Natural killer cell treated with Interleukin-12 subunit alpha and Interleukin-12 subunit beta and Interleukin-15 and Interleukin-18, amount 100 ng/mL, for 72 hours (primary cell): ENCODE measurements at regions not wholly inside any gene's neighbourhood (a gene's known extent, or its start where the extent isn't known, plus 50 kb on each side); places are given as distances from the start of the nearest gene placed in this dataset.
"Not testable (repeated sequence)": the region's sequence is repeated elsewhere in the genome, so short reads cannot be mapped to it uniquely, and the experiment has no call there.

Experiments used
- ATAC-seq, 2 donors: fragments of 150-1000 bp; cut with Tn5 transposase in 1 of 2; sonication (Bioruptor Pico), chemical (Tn5 transposase) in 1 of 2; 2 replicates each; pipeline ENCODE4 v1.10.0; 2021
- DNase-seq: peaks from one replicate; pipeline ENCODE4 v3.0.0; 2022; ENCODE audit warnings: low spot score
- H3K27ac Mint-ChIP-seq, 2 donors: 1 replicate in 1 of 2; 2 replicates in 1 of 2; pipeline ENCODE4 v1.8.0; 2022; ENCODE audit warnings: mixed read lengths in 2 of 2, mild to moderate bottlenecking in 1 of 2, moderate library complexity in 1 of 2
- H3K27me3 Mint-ChIP-seq, 2 donors: 1 replicate in 1 of 2; 2 replicates in 1 of 2; pipeline ENCODE4 v1.8.0; 2022; ENCODE audit warnings: mixed read lengths in 2 of 2
- H3K36me3 Mint-ChIP-seq: one replicate; pipeline ENCODE4 v1.8.0; 2022; ENCODE audit warnings: mixed read lengths
- H3K4me1 Mint-ChIP-seq, 2 donors: 1 replicate in 1 of 2; 2 replicates in 1 of 2; pipeline ENCODE4 v1.8.0; 2022; ENCODE audit warnings: low read depth in 2 of 2, mixed read lengths in 2 of 2, mild to moderate bottlenecking in 1 of 2
- H3K4me3 Mint-ChIP-seq: one replicate; pipeline ENCODE4 v1.8.0; 2022; ENCODE audit warnings: mixed read lengths
- H3K9me3 Mint-ChIP-seq: 2 replicates; pipeline ENCODE4 v1.8.0; 2022; ENCODE audit warnings: mixed read lengths

DNA sequence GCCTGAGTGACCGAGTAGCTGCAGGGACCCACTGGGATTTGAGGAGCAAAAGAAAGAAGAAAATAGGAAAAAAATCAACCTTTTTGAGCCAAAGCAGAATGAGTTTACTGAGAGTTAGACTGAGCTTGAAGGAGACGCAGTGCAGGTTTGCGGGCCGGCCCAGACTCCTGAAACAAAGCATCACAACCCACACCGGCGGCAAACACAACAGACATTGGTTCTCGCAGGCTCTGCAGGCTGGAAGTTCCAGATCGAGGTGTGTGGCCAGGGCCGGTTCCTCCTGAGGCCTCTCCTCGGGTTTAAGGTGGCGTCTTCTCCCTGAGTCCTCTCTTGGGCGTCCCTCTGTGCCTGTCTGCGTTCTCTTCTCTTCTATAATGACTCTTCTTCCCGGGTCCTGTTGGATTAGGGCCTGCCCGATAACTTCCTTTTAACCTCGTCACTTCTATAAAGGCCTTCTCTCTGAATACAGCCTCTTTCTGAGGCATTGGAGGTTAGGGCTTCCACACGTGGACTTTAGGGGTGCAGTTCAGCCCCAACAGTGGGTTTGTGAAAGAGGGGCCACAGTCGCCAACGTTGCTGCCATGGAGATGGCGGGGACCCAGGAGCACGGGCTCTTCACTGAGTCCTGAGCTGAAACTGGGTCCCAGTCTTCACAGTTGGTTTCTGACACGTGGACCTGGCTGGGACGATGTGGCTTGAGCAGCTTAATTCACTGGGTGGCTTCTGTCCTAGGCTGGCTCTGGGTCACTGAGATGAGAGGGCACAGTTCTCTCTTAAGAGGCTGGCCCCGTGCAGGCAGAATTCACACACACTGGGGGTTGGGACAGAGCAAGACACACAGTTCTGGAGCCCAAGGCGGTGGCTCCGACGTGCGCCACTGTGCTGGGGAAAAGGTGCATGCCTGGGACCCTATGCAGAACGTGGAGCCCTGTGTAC lies 1047.7 kb downstream of the BRD1 start:
- no peak overlapping the region for H3K4me3 Mint-ChIP-seq
- peaks cover 10 to 16% of the 10 kb centered on the region in 2 donors for H3K27me3 Mint-ChIP-seq
- DNase-seq: peak; percentile 58
- H3K27ac Mint-ChIP-seq: no peak overlapping the region
- no peaks in the 10 kb centered on the region for H3K9me3 Mint-ChIP-seq
- peaks cover 11% of the 10 kb centered on the region for H3K36me3 Mint-ChIP-seq
- peak in 1 of 2 donors; percentile 5 for ATAC-seq
- no peaks in the 10 kb centered on the region for H3K4me1 Mint-ChIP-seq

DNA sequence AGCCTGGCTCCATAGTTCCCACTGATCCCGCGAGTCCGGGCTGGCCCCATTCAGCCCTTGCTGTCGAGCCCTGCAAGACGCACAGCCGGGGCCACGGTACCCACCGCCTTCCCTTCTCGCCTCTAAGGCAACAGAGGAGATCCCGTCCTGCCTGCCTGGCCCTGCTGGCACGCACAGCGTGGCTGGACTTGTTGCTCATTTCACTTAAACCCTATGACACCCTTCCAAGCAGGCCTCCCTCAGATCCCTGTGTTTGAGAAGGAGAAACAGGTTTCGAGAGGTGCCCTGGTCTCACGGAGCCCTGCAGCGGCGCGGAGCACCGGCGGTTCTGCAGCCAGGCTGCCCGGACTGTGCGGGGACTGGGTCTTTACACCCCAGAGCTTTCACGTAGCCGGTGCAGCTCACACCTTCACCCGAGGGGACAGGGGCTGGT lies 1048.4 kb downstream of the BRD1 start:
- DNase-seq (peak; percentile 54), ATAC-seq (no peak)
- Mint-ChIP-seq H3K4me3 (no peak overlapping the region), H3K9me3 (no peaks in the 10 kb centered on the region), H3K27ac (no peak overlapping the region), H3K4me1 (no peaks in the 10 kb centered on the region), H3K36me3 (peaks cover 11% of the 10 kb centered on the region), H3K27me3 (peaks cover 10 to 19% of the 10 kb centered on the region in 2 donors)

DNA sequence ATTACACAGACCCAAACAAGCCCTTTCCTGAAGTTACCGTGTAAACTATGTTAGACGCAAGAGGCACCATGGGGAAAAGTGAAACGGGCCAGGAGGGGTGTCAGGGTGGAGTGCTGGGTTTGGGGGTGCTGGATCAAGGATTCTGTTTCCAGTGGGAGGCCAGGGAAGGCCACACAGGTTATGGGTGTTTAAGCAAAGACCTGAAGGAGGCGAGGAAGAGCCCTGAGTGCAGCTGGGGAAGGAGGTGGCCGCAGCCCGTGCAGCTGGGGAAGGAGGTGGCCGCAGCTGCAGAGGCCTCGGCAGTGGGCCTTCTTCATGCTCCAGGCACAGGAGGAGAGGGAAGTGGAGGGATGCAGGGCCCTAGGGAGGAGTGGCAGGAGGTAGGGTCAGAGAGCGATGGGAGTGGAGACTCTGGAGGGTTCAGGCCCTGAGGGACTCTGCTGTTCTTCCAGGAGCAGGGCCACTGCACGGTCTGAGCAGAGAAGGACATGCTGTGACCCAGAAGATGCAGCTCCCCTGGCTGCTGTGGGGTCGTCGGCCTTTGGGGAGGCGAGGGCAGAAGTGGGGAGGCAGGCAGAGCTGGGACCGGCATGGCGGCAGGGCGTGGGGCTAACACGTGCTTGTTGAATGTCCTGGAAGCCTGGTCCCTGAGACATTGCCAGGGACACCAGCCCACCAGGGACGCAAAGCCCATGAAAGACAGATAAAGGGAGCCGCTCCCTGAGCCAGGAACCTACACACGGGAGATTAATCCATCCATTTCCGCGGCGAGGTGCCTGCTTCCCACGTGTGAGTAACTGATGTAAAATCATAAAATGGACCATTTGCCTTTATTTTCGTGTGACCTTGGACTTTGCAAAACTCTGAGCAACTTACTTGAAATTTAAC lies 1049.1 kb downstream of the BRD1 start:
- peak in 1 of 2 donors; percentile 15 for ATAC-seq
- Mint-ChIP-seq H3K4me3 (no peak overlapping the region), H3K27me3 (peaks cover 15 to 23% of the 10 kb centered on the region in 2 donors), H3K27ac (no peak overlapping the region), H3K4me1 (no peaks in the 10 kb centered on the region), H3K36me3 (peaks cover 11% of the 10 kb centered on the region), H3K9me3 (no peaks in the 10 kb centered on the region)
- no peak for DNase-seq

DNA sequence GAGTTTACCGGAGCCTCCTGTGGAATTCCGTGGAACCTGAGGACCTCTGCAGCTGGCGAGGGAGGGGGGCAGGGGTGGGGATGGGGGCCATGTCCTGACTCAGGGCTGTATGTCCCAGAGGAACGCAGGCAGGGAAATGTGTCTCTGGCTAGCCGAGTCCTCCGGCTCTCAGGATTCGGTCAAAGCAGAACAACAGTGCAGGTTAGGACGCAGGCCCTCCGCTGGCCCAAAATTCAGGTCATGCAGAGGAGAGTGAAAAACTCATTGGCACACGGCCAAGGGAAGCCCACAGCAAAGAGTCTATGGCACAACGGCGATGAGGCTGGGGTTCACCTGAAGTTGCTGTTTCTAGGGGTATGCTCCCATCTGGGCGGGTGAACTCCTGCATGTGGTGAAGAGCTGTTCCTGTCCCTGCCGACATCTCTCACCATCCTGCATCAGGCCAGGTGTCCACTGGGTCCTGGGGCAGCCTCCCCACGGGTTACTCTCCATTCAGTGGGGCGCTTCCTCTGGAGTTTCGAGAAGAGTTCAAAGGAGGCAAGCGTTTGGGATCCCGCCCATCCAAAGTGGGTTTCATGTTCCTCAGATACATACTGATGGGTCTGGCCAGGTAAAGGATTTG lies 1055.3 kb downstream of the BRD1 start:
- DNase-seq: no peak
- Mint-ChIP-seq H3K27ac (no peak overlapping the region), H3K9me3 (peaks cover 2% of the 10 kb centered on the region), H3K36me3 (peaks cover 9% of the 10 kb centered on the region), H3K4me1 (no peaks in the 10 kb centered on the region), H3K4me3 (no peak overlapping the region), H3K27me3 (peaks cover 11 to 52% of the 10 kb centered on the region in 2 donors)
- peak in 1 of 2 donors; percentile 24 for ATAC-seq

DNA sequence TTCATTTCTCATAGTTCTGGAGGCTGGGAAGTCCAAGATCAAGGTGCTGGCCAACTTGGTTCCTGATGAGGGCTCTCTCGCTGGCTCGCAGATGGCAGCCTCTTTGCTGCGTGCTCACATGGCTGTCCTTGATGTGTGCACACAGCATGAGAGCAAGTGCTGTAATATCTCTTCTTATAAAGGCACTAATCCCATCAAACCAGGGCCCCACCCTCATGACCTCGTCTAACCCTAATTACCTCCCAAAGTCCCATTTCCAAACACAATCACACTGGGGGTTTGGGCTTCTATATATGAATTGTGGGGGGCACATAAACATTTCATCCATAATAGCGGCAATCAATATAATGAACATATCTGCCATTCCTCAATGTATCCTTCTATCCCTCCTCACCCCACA lies 1062.1 kb downstream of the BRD1 start:
- Mint-ChIP-seq H3K4me3 (no peak overlapping the region), H3K36me3 (no peaks in the 10 kb centered on the region), H3K4me1 (no peaks in the 10 kb centered on the region), H3K9me3 (peaks cover 2% of the 10 kb centered on the region), H3K27me3 (peaks cover 9 to 42% of the 10 kb centered on the region in 2 donors), H3K27ac (no peak overlapping the region)
- no peak for ATAC-seq
- no peak for DNase-seq

GRCh38 chr22:48761546-48761945 lies 1066.1 kb downstream of the BRD1 start:
- Mint-ChIP-seq H3K4me3 (no peak overlapping the region), H3K27me3 (peaks cover 11 to 37% of the 10 kb centered on the region in 2 donors), H3K9me3 (no peaks in the 10 kb centered on the region), H3K27ac (no peak overlapping the region), H3K36me3 (no peaks in the 10 kb centered on the region), H3K4me1 (no peaks in the 10 kb centered on the region)
- DNase-seq: no peak
- no peak for ATAC-seq

DNA sequence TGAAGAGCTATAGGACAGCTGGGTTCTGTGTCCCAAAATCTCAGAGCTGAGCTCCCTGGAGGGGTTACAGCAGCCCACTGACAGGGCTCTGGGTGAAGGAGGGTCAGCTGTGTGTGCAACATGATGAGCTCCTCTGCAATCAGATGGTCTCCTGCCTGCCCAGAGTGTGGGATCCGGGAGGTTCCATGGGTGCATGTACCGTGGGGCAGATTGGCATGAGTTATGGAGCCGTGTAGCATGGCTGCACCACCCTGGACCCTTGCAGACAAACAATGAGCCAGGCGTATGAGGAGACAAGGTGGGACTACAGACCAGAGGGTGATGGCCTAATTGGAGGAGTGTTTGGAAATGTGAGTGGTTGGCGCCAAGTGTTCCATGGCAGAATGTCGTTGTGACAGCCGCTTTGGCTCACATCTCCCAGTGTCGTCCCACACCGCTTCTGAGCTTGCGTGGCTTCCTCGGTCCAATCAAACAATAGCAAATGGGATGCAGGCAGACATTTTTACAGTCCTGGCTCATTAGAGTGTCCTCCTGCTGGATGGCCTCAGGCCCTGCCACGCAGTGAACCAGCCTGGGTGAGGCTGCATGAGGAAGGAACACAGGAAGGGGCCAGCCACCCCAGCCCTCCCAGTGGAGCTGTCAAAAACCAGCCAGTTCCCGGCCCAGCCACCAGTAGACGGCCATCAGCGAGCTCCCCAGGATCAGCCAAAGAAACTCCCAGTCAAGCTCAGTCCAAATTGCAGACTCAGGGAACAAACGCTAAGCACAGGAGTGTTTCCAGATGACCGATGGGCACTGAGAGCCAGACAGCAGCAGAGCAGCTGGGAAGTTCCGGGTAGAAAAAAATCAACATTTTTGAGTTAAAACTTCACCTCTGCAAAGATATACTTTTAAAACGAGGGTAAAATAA lies 1066.9 kb downstream of the BRD1 start:
- Mint-ChIP-seq H3K27me3 (peaks cover 11 to 37% of the 10 kb centered on the region in 2 donors), H3K27ac (no peak overlapping the region), H3K36me3 (no peaks in the 10 kb centered on the region), H3K4me1 (no peaks in the 10 kb centered on the region), H3K9me3 (no peaks in the 10 kb centered on the region), H3K4me3 (no peak overlapping the region)
- DNase-seq (no peak), ATAC-seq (no peak)

GRCh38 chr22:48758881-48759875 lies 1068.5 kb downstream of the BRD1 start:
- no peaks in the 10 kb centered on the region for H3K36me3 Mint-ChIP-seq
- no peaks in the 10 kb centered on the region for H3K4me1 Mint-ChIP-seq
- ATAC-seq (no peak), DNase-seq (peak; percentile 54)
- H3K9me3 Mint-ChIP-seq: no peaks in the 10 kb centered on the region
- no peak overlapping the region for H3K4me3 Mint-ChIP-seq
- H3K27me3 Mint-ChIP-seq: peaks cover 11 to 37% of the 10 kb centered on the region in 2 donors
- no peak overlapping the region for H3K27ac Mint-ChIP-seq

- Mint-ChIP-seq H3K4me1 (no peaks in the 10 kb centered on the region), H3K27me3 (peaks cover 8 to 37% of the 10 kb centered on the region in 2 donors), H3K9me3 (no peaks in the 10 kb centered on the region), H3K27ac (no peak overlapping the region), H3K36me3 (no peaks in the 10 kb centered on the region), H3K4me3 (no peak overlapping the region)
- DNase-seq: no peak
- no peak for ATAC-seq
These were observed 1069.6 kb downstream of the BRD1 start for GRCh38 chr22:48757985-48758561.

DNA sequence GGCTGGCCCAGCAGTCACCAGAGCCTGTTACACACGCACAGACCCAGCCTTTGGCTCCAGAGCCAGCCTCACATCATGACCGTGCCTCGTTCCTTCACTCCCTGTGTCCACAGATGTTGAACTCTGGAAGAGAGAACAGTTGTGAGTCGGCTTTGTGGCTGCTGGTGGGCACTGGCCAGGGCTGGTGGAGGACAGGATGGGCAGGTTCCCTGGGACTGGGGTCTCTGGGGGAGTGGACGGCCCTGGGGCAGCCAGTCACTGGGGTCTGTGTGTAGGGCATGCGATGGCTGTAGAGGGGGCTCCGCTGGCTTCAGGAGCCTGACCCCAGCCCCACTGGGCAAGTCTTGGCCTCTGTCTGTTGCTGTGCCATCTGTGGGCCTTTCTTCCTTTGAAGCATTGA lies 1070.1 kb downstream of the BRD1 start:
- Mint-ChIP-seq H3K4me3 (no peak overlapping the region), H3K27ac (no peak overlapping the region), H3K9me3 (no peaks in the 10 kb centered on the region), H3K27me3 (peaks cover 8 to 33% of the 10 kb centered on the region in 2 donors), H3K36me3 (no peaks in the 10 kb centered on the region), H3K4me1 (no peaks in the 10 kb centered on the region)
- peak; percentile 37 for DNase-seq
- ATAC-seq: no peak

GRCh38 chr22:48757135-48757534 lies 1070.5 kb downstream of the BRD1 start:
- ATAC-seq, H3K27ac Mint-ChIP-seq, H3K4me3 Mint-ChIP-seq, H3K9me3 Mint-ChIP-seq, DNase-seq, H3K4me1 Mint-ChIP-seq, H3K36me3 Mint-ChIP-seq: not testable (repeated sequence)
- peaks cover 8 to 29% of the 10 kb centered on the region in 2 donors for H3K27me3 Mint-ChIP-seq
